ENCODE measurements at regions not wholly inside any gene's neighbourhood (a gene's known extent, or its start where the extent isn't known, plus 50 kb on each side); places are given as distances from the start of the nearest gene placed in this dataset.

GRCh38 chr12:78388461-78388860 is 476.1 kb upstream of the SYT1 start:
- TF ChIP-seq USF2 (IDR thresholded peaks at IDR 0.05) (no peak), MYC (IDR thresholded peaks at IDR 0.05; ENCODE audit: borderline replicate concordance, low read length) (no peak), CTCF (IDR thresholded peaks at IDR 0.05) (no peak)
